Stimulated activated effector memory CD8-positive, alpha-beta T cell treated with anti-CD3 and anti-CD28 coated beads, Interleukin-12 subunit alpha, Interleukin-12 subunit beta, amount 100 ng/mL, for 72 hours (primary cell): ENCODE measurements at regions not wholly inside any gene's neighbourhood (a gene's known extent, or its start where the extent isn't known, plus 50 kb on each side); places are given as distances from the start of the nearest gene placed in this dataset.

Experiments used
- ATAC-seq: fragments of 150-1000 bp; cut with Tn5 transposase; 2 replicates; pipeline ENCODE4 v1.10.0; 2021
- DNase-seq, 2 donors: peaks; one replicate each; pipeline ENCODE4 v3.0.0; 2021 to 2022; ENCODE audit warnings: low spot score in 2 of 2
- H3K27ac Mint-ChIP-seq: one replicate; pipeline ENCODE4 v1.8.0; 2022; ENCODE audit warnings: mild to moderate bottlenecking, mixed read lengths
- H3K36me3 Mint-ChIP-seq: one replicate; pipeline ENCODE4 v1.8.0; 2022; ENCODE audit warnings: mild to moderate bottlenecking, mixed read lengths
- H3K4me1 Mint-ChIP-seq: one replicate; pipeline ENCODE4 v1.8.0; 2022; ENCODE audit warnings: mixed read lengths
- H3K4me3 Mint-ChIP-seq: one replicate; pipeline ENCODE4 v1.8.0; 2022; ENCODE audit warnings: mild to moderate bottlenecking, mixed read lengths
- H3K9me3 Mint-ChIP-seq: one replicate; pipeline ENCODE4 v1.8.0; 2022; ENCODE audit warnings: mixed read lengths

- H3K9me3 Mint-ChIP-seq, result no peaks in the 10 kb centered on the region
- H3K27ac Mint-ChIP-seq, result no peak overlapping the region
- DNase-seq, result no peak
- ATAC-seq, result no peak
- H3K4me1 Mint-ChIP-seq, result no peaks in the 10 kb centered on the region
- H3K36me3 Mint-ChIP-seq, result no peaks in the 10 kb centered on the region
- H3K4me3 Mint-ChIP-seq, result no peak overlapping the region
Measured at GRCh38 chr6:148681666-148682065, 65.2 kb upstream of the UST start.

- no peaks in the 10 kb centered on the region for H3K4me1 Mint-ChIP-seq
Measured at GRCh38 chr6:148682252-148682651, 64.6 kb upstream of the UST start.

GRCh38 chr6:148682990-148683389 is 63.8 kb upstream of the UST start:
- ATAC-seq (no peak), DNase-seq (no peak)
- Mint-ChIP-seq H3K4me1 (no peaks in the 10 kb centered on the region), H3K27ac (no peak overlapping the region), H3K36me3 (no peaks in the 10 kb centered on the region), H3K4me3 (no peak overlapping the region), H3K9me3 (no peaks in the 10 kb centered on the region)

More at GRCh38 chr6:148682252-148682651, 64.6 kb upstream of the UST start:
- H3K9me3 Mint-ChIP-seq, result no peaks in the 10 kb centered on the region
- H3K36me3 Mint-ChIP-seq, result no peaks in the 10 kb centered on the region
- no peak overlapping the region for H3K27ac Mint-ChIP-seq
- no peak for ATAC-seq
- H3K4me3 Mint-ChIP-seq, result no peak overlapping the region
- DNase-seq, result no peak

- Mint-ChIP-seq H3K9me3 (no peaks in the 10 kb centered on the region), H3K36me3 (no peaks in the 10 kb centered on the region), H3K4me1 (no peaks in the 10 kb centered on the region), H3K4me3 (no peak overlapping the region), H3K27ac (no peak overlapping the region)
- no peak for ATAC-seq
- no peak for DNase-seq
Measured at GRCh38 chr6:148689168-148689567, 57.7 kb upstream of the UST start.

- H3K36me3 Mint-ChIP-seq, result no peaks in the 10 kb centered on the region
- no peak overlapping the region for H3K27ac Mint-ChIP-seq
- no peak overlapping the region for H3K4me3 Mint-ChIP-seq
- no peaks in the 10 kb centered on the region for H3K9me3 Mint-ChIP-seq
- DNase-seq (no peak), ATAC-seq (no peak)
- no peaks in the 10 kb centered on the region for H3K4me1 Mint-ChIP-seq
Measured at GRCh38 chr6:148693882-148694484, 52.8 kb upstream of the UST start.
